ENCODE measurements at regions not wholly inside any gene's neighbourhood (a gene's known extent, or its start where the extent isn't known, plus 50 kb on each side); places are given as distances from the start of the nearest gene placed in this dataset.
"Not testable (repeated sequence)": the region's sequence is repeated elsewhere in the genome, so short reads cannot be mapped to it uniquely, and the experiment has no call there.

GRCh38 chr2:8251291-8251690 lies 430.6 kb upstream of the ID2 start:
- DNase-seq: no peak

DNA sequence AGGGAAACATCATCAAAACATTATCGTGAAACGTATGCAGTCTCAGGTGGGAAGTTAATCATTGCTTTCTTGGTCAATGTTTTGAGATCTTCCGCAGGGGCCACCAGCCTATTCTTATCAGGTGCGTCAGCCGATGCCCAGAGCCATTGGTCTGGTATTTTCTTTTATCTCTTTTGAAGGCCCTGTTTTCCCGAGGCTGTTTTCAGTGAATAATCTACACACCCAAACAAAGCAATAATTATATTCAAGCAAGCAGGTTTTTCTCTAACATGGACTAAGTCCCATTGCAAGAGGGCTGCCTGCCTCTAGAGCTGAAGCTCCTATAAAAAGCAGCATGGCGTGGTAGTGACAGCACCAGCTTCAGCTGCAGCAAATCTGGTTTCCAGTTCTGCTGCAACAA lies 430.0 kb upstream of the ID2 start:
- DNase-seq: no peak

GRCh38 chr2:8252997-8253694 lies 428.7 kb upstream of the ID2 start:
- no peak for DNase-seq

GRCh38 chr2:8253781-8254180 lies 428.1 kb upstream of the ID2 start:
- DNase-seq: no peak

DNA sequence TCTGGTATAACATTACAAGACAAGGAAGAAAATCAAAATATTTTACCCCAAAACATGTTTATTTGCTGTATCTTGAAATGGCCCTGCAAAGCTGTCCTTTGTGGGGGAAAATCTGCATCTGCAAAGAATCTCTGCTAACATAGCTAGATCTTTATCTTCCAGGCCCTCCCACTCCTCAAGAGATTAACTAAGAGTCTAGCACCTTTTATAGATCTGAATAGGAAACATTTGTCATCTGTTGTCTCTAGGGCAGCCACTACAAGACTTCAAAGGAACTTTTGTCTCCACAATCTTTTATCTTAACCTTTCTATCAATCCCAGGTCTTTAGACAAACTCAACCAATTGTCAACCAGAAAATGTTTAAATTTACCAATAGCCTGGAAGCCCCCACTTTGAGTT lies 427.6 kb upstream of the ID2 start:
- not testable (repeated sequence) for DNase-seq

DNA sequence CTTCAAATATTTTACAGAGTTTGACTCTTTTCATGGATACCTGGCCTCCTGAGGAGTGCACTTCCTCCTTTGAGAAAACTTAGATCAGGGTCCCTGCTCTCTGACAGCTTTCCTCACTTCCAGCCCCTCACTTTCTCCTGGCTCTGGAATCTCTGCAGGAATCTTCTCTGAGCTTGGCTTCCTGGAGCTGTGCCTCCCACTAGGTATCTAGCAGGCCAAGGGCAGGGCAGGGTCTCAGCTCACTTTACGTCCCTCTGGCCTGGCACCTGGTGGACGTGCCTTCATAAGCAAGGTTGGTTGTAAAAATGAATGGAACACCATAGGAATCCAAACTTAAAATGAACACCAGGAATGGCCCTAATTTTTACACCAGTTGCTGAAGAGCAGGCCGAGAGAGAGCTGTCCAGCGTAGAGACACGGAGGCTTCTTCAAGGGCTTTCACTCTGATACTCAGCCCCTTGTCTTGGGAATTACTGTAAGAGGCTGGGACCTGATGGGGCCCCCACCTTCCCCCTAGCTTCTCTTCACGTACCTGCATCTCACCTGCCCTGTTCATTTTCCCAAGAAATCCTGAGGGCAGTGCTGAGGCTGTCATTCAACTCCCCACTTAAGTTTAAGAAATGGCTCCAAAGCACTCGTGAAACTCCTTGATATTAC lies 426.9 kb upstream of the ID2 start:
- DNase-seq: no peak

- DNase-seq: no peak
Observed at GRCh38 chr2:8255448-8255800, 426.4 kb upstream of the ID2 start.

DNA sequence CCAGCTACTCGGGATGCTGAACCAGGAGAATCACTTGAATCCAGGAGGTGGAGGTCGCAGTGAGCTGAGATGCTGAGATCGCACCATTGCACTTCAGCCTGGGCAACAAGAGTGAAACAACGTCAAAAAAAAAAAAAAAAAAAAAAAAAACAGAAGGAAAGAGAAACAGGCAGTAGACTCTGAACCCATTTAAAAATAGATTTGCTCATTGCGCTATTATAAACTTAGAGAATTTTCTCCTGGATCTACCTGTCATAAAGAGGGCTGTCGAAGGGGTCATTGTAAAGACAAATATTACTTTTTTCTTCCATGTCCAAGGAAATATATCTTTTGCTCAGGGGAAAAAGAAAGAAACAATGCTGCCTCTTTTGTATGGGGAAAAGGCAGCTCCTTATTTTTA lies 425.0 kb upstream of the ID2 start:
- no peak for DNase-seq

- no peak for DNase-seq
Observed at GRCh38 chr2:8257502-8257901, 424.4 kb upstream of the ID2 start.

- no peak for DNase-seq
Observed at GRCh38 chr2:8258406-8258805, 423.4 kb upstream of the ID2 start.

DNA sequence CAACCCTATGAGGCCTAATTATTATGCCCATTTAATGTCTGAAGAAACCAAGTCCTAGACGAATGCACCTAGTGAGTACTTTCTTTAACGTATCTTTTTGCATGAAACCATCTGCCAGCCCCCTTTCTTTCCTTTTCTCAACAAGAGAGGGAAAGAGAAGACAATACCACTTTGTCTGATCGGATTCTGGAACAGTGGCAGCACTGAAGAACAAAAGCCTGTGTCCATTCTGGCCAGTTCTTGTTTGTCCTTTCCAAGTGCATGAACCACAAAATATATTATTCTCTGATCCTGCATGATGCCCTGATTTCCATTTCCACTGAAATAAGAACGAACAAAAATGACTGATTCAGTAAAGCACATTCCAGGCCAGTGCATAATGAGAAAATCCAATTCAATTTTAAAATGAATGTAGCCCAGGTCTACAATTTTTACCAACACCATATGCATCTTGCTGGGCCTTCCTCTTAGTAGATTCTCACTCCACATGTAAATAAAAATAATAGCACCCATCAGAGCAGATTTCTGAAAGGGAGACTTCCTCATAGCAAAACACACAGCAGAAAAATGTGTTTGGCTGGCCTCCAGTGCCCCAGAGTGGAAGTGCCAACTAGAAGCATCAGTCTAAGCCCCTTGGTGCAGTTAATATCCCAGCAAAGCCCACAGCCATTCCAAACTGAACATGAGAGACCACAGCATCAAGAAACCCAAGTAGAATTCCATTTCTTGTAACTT lies 422.6 kb upstream of the ID2 start:
- DNase-seq: no peak

- no peak for DNase-seq
Observed at GRCh38 chr2:8259841-8260178, 422.0 kb upstream of the ID2 start.

GRCh38 chr2:8260213-8260612 lies 421.6 kb upstream of the ID2 start:
- DNase-seq: no peak

DNA sequence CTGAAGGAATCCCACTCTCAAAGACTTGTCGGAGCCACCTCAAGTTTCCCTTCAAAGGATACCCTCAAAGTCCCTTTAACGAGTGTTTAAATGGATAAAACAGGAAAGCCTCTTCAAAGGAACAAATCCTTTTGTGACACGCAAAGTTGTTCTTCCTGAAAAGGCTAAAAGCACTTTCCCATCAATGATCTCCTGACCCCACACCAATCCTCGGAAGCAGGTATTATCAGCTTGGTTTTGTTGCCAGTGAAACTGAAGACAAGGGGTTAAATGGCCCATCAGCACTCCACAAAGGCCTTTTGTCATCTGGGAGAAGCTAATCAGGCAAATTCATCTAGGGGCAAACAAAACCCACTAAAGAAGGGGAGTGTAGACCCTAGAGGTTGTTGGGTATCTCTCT lies 418.0 kb upstream of the ID2 start:
- DNase-seq: no peak

DNA sequence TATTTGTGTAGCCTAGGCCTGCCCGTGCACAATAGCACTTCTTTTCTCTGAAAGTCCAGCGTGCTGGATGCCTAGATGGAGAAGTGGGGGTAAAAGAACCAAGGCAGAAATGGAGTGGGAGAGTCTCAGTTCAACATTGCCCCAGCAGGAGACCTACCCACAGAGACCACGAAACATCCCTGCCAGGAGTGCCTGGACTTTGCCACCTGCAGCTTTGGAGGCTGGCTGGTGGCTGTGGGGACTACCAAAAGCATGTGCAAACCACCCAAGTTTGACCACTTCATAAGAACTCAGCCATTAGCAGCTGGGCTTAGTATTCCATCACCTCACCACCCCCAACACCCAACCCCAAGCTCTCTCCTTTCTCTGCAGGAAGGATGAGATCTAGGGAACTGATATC lies 416.9 kb upstream of the ID2 start:
- DNase-seq: no peak

DNA sequence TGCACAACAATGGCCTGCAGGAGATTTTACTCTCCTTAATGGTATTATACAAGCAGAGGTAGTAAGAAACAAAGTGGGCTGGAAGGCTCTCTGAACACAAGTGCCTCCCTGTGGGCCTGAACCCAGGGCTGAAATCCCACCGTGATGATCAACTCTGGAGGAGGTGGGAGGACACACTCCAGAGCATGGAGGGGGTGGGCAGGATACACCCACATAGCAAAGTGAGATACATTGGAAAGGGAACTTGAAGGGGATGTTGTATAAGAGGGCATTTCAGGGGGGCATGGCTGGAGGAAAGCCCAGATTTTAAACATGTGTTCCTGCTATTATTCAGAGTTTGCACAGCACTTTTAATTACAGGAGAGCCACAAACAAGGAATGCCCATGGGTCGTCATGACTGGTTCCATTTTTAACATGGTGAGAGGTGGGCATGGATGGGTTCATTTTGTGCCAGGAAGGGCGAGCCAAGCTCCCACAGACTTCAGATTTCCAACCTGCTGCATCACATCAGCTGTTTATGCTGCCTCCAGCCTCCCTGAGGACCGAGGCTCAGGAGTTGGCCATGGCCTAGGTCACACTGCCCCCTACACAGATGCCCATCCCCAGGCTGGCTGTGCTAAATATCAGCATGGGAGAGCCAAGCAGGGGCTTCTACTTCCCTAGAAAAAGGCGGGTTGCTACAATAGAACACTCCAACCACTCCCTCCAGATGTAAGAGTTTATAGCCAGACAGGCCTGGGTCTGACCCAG lies 416.2 kb upstream of the ID2 start:
- no peak for DNase-seq

- DNase-seq: no peak
Observed at GRCh38 chr2:8266563-8266962, 415.3 kb upstream of the ID2 start.

- no peak for DNase-seq
Observed at GRCh38 chr2:8267048-8267447, 414.8 kb upstream of the ID2 start.

DNA sequence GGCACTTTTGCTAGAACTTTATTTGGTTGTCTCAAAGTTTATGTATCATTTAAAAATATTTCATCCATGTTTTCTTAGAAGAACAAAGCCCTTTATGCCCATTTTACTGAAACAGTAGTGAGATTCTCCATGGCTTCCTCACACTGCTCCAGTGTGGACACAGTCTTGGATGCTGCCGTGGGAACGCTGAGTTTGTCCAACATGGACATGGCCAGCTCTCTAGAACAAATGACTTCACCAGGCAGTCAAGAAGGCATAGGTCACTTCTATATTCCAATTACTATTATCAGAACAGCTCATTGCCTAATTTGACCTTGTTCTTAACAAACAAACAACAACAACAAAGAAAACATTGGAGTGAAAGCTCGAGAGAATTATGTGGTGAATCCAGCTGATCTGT lies 414.1 kb upstream of the ID2 start:
- no peak for DNase-seq

DNA sequence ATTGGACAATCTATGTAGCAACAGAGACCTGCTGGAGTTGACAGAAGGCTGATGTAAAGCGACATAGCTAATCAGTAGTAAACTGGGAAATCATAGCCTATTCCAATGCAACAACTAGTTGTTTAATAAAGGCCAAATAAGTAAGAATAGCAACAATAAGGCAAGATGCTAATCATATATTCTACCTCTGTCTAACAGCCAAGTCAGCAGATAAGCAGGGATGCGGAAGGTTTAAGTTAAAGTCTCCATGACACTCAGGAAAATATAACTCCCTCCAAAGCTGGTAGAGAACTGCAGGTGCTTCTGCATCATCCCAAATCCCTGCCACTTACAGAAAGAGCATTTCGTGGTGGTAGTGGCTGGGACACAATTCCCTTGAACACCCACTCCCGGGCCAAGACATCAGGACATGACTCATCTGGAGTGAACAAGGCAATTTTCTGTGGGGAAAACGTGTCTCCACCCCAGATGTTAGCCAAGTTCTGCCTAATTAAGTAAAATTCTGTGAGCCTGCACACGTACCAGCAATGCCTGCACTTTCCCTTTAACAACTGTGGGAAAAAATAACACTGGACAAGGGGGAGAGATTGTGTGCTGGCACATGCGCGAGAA lies 413.6 kb upstream of the ID2 start:
- DNase-seq: no peak

DNA sequence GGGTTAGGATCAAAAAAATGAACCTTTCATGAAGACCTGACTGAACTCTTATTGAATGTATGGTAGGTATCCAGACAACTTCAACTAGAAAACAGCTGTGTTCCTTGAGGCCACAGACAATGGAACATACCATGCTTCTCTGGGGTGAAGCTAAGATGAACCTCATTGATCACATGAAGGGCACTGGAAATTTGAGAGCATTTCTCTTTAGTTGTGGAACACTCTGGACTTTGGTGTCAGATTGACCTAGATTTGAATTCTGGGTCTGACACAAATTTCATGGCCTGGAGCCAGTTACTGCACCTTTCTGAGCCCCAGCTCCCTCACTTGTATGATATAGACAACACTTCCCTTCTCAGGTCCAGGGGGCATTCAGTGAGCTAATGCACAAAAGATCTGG lies 411.2 kb upstream of the ID2 start:
- no peak for DNase-seq

DNA sequence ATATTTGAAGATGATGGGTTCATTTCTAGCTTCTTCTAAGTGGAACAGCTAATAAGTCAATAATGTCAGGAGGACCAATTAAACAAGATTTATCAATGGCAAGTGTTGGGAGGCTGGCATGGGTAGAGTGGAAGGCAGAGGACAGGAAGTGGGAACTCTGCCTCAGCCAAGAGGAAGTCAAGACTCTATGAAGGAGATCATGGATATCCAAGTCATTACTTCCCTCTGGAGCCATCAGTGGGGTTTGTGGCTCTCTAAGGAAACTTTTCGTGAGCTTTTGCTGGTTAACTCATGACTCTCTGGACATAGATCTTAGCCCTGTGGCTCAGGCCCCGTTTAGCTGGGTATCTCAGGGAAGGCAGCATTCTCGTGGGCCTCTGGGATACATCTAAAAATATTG lies 410.4 kb upstream of the ID2 start:
- DNase-seq: no peak

DNA sequence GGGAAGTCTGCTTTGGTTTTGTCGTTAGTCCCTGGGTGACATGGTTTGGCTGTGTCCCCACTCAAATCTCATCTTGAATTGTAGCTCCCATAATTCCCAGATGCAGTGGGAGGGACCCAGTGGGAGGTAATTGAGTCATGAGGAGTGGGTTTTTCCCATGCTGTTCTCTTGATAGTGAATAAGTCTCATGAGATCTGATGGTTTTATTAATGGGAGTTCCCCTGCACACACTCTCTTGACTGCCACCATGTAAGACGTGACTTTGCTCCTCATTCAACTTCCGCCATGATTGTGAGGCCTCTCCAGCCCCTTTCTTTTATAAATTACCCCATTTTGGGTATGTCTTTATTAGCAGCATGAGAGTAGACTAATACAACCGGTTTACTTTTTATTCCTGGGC lies 405.8 kb upstream of the ID2 start:
- DNase-seq: no peak
